NCI-H774 (cell line): ENCODE measurements at regions not wholly inside any gene's neighbourhood (a gene's known extent, or its start where the extent isn't known, plus 50 kb on each side); places are given as distances from the start of the nearest gene placed in this dataset.

Experiments
- DNase-seq: peaks from one replicate; lab custom pipeline; 2025; lab: John Stamatoyannopoulos, UW

DNA sequence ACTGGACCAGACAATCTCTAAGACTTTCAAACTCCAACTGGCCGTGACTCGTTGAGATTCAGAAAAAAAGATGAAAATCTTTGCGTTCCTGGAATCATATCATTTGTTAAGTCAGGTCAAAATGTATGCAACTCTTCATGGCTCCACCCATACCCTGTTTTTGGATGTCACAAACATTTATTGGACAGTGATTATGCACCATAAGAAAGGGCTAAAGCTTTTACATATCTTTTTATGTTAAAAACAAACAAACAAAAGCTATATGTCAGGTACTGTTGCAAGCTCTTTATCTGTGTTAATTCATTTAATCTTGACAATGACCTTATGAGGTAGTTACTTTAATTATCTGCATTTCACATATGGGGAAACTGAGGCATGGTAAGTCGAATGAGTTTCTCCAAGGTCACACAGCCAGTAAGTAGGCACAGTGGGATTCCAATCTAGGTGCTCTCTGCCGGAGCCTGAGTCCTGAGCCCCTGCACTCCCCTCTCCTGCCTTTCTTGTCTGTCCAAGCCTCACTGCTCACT lies 145.7 kb upstream of the MYCN start:
- no peak for DNase-seq

DNA sequence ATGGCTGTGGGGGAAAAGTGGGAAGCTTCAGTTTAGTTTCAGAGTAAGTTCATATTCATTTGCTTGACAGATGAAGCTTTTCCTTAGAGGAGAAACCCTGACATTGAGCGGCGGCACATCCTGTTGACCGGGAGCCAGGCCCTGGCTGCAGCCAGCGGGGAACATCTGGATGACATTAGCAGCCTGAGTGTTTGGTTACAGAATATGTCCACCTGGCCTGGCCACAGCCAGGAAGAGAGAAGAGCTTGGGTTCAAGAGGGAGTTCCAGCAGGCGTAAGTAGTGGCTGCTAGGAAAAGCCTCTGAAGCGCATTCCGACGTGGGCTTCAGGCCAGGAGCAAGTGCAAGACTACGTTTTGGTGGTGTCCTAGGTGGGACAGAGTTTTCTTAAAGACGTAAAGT lies 144.9 kb upstream of the MYCN start:
- no peak for DNase-seq

GRCh38 chr2:15796167-15796942 lies 144.0 kb upstream of the MYCN start:
- DNase-seq = no peak

GRCh38 chr2:15797231-15797938 lies 143.0 kb upstream of the MYCN start:
- no peak for DNase-seq

GRCh38 chr2:15797939-15798281 lies 142.4 kb upstream of the MYCN start:
- no peak for DNase-seq

DNA sequence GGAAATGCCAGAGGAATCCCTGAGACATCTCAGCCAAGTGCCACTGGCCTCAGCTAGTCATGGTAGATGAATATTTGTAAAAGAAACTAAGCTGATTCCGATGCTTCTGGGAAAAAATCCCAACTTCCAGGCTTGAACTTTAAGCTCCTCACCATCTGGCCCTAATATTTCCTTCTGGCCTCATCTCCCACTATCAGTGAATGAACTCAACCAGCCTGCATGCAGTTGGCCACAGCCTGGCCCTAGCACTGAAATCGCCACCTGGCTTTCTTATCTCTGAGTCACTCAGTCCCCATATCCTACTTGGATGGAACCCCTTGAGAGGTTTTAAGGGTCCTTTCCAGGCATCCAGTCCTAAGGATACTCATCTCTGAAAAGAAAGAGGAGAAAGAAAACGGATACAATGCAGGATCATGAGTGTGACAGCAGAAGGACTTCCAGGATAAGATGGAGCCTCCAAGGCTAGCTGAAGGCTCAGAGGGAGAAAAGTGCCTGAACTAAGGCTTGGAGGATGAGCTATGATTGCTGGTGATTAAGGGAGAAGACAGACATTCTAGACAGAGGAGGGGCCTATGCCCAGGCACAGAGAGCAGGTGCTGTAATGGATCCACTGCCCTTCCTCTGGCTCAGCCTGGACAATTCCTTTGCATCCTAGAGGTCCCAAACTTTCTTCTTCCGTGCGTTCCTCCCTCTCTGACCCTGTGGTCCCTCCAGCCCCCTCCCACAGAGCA lies 141.5 kb upstream of the MYCN start:
- DNase-seq = no peak

DNA sequence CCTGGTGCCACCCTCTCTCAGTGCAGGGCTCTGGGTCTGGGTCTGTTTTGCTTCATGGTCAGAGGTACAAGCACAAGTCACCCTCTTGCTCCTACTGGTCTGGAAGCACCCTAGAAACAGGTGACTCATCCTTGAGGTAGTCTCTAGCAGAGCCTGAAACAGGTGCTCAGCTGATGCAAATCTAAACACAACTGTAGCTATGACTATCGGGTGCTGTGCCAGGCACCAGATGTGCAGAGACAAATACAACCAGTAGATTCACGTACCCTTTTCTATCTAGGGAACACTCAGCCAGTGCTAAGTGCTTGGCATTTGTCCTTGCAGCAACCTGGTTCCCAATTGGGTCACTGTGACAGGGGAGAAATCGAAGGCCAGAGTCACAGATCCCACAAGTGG lies 140.9 kb upstream of the MYCN start:
- no peak for DNase-seq

DNA sequence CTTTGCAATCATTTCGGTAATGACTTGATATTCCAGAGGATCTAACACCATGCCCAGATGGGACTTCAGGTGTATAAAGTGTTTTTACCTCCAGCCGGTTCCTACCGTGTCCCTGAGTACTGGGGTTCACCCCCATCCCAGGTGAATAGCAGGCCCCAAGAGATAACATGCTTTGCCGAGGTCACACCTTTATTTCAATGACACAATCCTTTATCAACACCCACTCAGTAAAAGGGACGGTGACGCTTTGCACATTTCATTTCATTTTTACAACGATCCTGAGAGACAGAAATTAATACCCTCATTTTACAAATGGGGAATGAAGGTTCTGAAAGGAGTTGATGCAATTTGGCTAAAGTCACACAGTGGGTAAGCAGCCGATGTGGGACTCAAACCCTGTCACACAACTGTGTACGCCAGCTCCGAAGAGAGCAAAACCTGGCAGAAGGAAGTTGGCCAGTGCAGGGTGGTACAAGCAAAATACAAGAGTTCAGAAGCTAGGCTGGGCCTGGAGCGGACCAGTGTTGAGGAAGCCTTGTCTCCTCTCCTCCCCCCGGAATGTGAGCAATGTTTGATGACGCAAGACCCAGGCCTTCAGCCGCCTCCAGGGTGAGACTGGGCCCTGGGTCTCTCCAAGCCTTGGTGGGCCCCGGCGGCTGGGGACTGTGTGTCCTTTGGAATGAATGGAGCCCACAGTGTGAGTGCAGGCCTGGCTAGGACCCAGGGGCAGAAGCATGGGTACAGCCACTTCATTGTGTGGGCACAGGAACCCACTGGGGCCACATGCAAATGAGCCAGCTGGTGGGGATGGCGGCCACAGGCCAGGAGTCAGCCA lies 139.6 kb upstream of the MYCN start:
- DNase-seq = no peak

- DNase-seq = no peak
Observed at GRCh38 chr2:15801439-15801838, 138.9 kb upstream of the MYCN start.

DNA sequence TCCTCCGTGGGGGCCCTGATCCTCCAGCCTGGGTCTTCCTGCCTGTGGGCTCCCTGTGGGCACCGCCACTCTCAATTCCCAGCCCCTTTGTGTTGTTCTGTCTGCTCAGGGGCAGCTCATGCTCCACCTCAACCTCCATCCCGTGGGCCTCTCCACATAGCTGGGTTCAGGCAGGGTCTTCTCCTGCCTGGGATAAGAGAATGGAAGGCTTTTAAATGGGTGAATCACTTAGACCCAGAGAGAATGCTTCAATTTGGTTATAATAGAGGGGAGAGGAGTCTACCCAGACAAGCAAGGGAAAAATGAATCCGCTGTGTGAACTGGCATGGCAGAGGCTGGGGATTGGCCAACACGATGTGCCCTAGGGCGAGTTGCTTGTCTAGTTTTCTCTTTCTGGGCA lies 138.4 kb upstream of the MYCN start:
- no peak for DNase-seq

DNA sequence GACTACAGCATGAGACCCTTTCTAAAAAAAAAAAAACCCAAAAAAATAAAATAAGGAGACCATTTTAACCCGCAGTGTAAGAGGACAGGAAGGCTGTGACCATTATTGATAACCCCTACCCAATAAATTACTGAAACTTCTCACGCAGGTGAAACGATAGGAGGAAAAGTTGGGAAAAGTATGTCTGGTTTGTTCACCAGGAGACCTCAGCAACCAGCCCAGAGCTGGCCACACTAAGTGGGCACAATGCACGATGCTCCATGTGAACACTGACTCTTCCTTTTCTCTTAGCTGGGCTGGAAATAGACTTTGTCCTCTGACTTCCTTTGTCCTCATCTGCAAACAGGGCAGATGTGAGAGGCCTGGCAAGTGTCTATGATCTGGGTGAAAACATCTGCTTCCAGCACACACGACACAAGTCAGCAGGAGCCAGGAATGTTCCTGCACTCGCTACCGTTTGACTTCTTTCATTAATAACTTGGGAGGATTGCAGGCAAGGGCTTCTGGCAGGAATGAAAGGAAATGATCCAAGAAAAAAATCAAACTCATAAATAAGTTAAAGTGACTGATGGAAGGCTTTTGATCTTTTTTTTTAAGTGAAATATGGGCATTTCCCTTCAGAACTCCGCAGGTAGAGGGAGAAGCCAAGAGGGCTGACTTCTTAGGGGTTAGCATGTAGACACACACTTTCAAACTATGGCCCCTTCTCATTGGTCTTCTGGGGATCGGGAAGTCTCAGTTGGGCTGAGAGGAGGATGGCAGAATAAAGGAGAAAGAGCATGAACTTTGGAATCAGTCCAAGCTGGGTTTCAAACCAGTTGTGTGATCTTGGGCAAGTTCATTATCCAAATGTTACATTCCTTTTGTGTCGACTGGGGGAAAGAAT lies 137.4 kb upstream of the MYCN start:
- no peak for DNase-seq

DNA sequence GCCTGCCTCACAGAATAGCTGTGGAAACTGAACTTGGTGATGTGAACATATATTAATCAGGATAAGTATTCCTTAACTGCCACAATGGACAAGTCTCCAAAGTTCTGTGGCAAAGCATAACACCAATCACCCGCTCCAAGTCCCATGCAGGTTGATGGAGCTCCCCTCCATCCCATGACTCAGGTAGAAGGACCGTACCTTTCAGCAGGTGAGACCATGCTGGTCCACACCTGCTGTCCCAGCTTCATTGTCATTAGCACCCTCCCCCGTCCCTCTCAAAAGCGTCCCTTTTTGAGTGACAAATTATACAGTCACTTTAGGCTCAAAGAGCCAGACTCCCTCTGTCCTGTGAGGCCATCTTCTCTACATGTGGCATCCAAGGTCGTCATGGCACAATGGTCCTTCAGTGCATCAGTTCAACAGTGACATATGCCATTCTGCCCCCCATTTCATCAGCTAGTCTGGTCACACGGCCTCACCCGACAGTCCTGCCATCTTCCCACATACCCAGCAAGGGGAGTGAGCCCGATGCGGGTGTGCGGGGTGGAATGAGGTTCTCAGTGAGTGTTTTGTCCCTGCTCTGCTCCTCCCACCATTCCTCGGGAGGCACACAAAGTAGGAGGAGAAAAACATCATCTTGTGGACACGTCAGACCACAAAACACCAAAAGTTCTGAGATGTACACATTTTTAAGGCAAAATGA lies 136.7 kb upstream of the MYCN start:
- DNase-seq = no peak

DNA sequence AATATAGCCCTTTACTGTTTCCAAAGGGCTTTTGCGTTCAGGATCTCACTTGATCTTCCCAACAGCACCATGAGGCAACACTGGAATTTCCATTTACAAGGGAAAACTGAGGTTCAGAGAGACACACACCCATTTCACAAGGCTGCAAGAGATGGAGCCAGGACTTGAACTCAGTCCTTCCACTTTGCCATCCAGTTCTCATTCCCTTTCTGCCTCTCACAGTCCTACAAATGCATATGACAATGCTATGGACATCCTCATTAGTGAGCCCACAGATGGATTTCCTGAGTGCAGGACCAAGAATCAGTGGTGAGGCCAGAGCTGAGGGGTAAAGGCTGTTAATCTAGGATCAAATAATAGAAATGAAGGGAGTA lies 136.1 kb upstream of the MYCN start:
- DNase-seq = no peak

DNA sequence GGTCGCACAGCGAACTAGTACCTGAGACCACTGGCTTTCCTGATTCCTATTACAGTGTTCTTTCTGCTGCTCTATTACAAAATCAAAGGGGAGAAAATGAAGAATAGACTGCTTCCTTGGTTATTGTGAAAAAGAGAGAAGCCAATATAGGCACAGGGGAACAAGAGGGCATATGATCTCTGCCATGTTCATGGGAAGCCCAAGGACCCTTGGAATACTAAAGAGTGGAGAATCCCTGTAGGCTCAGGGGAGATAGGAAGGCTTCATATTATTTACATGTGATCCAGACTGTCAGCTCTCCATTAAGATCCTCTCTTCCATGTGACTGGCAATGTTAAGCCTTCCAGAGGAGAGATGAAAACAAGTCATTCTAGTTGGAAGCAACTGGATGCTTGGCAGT lies 135.7 kb upstream of the MYCN start:
- DNase-seq = no peak

DNA sequence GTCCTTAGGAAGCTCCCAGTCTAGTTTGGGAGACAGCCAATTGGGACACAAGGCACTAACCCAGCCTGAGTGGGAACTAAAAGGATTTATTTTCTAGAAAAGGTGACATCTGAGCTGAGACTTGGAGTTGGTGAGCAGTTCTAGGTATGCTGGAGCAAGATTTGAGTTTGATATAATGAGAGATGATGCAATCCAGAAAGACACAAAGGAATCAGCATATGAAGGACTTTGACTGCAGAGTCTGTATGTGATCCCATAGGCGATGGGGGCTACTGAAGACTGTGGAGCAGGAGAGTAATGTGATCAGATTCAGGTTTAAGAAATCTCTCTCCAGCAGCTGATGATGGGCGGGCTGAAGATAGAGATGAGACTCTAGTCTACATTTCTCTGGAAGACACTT lies 135.1 kb upstream of the MYCN start:
- DNase-seq = no peak

DNA sequence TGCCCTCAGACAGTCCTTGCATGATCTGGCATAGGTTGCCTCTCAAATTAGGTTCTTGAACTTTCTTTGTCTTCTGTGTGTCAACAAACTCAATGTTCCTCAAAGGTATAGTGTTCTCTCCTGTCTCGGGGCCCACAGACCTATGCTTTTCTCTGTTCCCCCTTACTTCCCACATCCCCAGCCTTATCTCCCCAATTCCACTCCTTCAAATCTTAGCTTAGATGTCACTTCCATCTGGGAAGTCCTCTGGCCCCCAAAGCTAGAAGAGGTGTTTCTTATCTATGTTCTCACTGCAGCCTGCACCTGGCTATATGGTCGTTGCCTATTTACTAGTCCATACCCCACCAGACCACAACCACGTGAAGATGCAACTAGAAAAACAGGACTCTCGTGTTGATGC lies 134.6 kb upstream of the MYCN start:
- no peak for DNase-seq

DNA sequence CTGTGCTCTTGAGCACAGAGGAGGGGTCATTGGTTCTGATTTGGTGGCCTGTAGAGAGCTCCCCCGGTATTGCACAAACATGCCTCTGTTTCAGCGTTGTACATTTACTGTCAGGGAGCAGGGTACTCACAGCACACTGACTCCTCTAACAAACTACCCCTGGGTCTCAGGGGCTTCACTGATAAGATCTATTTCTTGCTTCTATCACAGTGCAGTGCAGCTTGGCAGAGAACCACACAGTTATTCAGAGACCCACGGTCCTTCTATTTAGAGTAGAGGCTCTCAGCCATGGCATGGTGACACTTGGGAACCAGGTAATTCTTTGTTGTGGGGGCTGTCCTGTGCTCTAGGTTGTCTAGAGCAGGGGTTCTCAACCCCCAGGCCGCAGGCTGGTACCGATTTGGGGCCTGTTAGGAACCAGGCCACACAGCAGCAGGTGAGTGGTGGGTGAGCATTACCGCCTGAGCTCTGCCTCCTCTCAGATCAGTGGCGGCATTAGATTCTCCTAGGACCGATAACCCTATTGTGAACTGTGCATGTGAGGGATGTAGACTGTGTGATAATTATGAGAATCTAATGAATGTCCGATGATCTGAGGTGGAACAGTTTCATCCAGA lies 133.4 kb upstream of the MYCN start:
- DNase-seq = no peak

DNA sequence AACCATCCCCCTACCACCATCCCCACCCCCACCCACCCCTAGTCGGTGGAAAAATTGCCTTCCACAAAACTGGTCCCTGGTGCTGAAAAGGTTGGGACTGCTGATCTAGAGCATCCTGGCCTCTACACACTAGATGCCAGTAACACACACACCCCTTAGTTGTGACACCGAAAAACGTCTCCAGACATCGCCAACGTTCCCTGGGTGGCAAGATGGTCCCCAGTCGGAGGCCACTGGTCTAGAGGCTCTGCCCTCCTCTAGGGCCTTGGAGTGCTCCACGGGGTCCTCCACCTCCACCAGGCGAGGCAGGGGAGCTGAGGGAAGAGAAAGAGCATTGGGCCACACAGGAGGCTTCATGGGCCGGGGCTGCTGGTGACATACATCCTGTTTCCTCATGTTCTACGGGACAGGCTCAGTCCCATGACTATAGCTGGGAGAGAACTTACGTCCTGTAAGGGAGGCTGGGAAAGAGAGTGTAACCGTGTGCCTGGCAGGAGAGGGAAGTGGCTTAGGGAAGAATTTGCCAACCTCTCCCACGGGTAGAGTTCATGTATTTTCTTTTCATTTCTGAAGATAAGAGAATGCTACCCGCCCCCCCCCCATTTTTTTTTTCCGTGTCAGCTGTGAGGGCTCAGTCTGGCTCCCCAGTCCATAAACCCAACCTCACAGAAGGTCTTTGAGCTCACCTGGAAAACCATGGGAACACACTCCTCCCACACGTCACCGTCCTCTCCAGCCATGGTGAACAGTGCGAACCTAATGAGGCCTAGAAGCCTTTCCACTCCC lies 132.7 kb upstream of the MYCN start:
- no peak for DNase-seq

DNA sequence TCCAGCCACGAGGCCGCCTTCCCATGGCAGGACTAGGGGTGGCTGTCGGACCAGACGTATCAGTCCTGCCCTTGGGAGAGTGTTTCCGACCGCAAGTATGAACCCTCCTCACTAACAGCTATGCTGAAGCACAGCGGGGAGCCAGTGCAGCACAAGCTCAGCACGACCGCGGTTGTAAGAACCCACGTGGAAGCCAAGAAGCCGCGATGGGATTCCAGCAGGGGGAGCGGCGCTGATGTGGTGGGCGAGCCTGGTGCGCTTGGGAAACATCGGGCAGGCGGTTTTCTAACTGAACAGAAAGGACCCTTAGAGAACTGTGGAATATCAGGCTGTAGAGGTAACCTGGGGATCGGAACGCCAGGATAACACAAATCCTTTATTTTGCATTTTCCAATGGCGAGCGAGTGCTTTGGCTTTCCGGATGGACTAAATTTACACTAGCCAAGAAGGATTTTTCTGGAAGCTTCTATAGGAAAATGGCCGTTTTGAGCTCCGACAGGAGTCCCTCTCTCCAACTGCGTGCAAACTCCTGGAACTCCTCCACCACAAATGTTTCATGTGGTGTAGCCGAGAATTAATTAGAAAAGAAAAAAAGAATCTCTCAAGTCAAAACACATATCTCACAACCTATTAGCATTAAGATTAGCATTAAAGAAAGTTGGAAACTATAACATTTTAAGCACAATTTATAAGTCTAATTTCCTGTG lies 132.0 kb upstream of the MYCN start:
- DNase-seq = no peak
